Liver (tissue), 3 donors: ENCODE measurements at regions not wholly inside any gene's neighbourhood (a gene's known extent, or its start where the extent isn't known, plus 50 kb on each side); places are given as distances from the start of the nearest gene placed in this dataset.
"Not testable (repeated sequence)": the region's sequence is repeated elsewhere in the genome, so short reads cannot be mapped to it uniquely, and the experiment has no call there.

Experiments
- EGR1 ChIP-seq, 2 donors: IDR thresholded peaks; 2 replicates each; pipeline ENCODE4 v1.6.1; 2016 to 2018; ENCODE audit warnings: antibody characterized with exemption in 2 of 2, low read depth in 2 of 2
- FOXA1 ChIP-seq: IDR thresholded peaks from 2 replicates; pipeline ENCODE4 v1.6.1; 2016; ENCODE audit warnings: antibody characterized with exemption
- GABPA ChIP-seq, 2 donors: IDR thresholded peaks in 1 of 2; conservative IDR thresholded peaks in 1 of 2; 2 replicates each; pipeline ENCODE4 v1.6.1; 2016; ENCODE audit warnings: antibody characterized with exemption in 2 of 2, mild to moderate bottlenecking in 1 of 2, moderate library complexity in 1 of 2
- HNF4A ChIP-seq, 2 donors: conservative IDR thresholded peaks; 2 replicates each; pipeline ENCODE4 v1.6.1; 2016; ENCODE audit warnings: antibody characterized with exemption in 2 of 2, mild to moderate bottlenecking in 2 of 2
- JUND ChIP-seq, 2 donors: IDR thresholded peaks; 2 replicates each; pipeline ENCODE4 v1.6.1; 2016; ENCODE audit warnings: antibody characterized with exemption in 2 of 2
- RAD21 ChIP-seq, 2 donors: IDR thresholded peaks; 2 replicates each; pipeline ENCODE4 v1.6.1; 2016; ENCODE audit warnings: antibody characterized with exemption in 2 of 2, mild to moderate bottlenecking in 2 of 2
- REST ChIP-seq: IDR thresholded peaks from 2 replicates; pipeline ENCODE4 v1.6.1; 2016; ENCODE audit warnings: antibody characterized with exemption, mild to moderate bottlenecking
- RXRA ChIP-seq, 2 donors: IDR thresholded peaks; 2 replicates each; pipeline ENCODE4 v1.6.1; 2017 to 2018; ENCODE audit warnings: antibody characterized with exemption in 2 of 2, mild to moderate bottlenecking in 1 of 2
- SP1 ChIP-seq: IDR thresholded peaks from 2 replicates; pipeline ENCODE4 v1.6.1; 2018; ENCODE audit warnings: antibody characterized with exemption, mild to moderate bottlenecking
- TAF1 ChIP-seq: conservative IDR thresholded peaks from 2 replicates; pipeline ENCODE4 v1.6.1; 2016; ENCODE audit warnings: antibody characterized with exemption, mild to moderate bottlenecking
- YY1 ChIP-seq: IDR thresholded peaks from 2 replicates; pipeline ENCODE4 v1.6.1; 2016; ENCODE audit warnings: antibody characterized with exemption, mild to moderate bottlenecking
- TF ChIP-seq, protein P1 (sequence below): fragments of 150-350 bp; IDR thresholded peaks from 2 replicates; pipeline ENCODE4 v1.5.1; 2017; ENCODE audit warnings: improper control_type of control experiment, low read depth, low read length; ENCODE audit not compliant: missing input control
- TF ChIP-seq, protein P2 (sequence below): IDR thresholded peaks from 2 replicates; pipeline ENCODE4 v1.6.1; 2016; ENCODE audit warnings: antibody characterized with exemption
- TF ChIP-seq, protein P3 (sequence below): IDR thresholded peaks from 2 replicates; pipeline ENCODE4 v1.6.1; 2016; ENCODE audit warnings: antibody characterized with exemption
- donor health status: healthy.
- donor health status: healthy.

DNA sequence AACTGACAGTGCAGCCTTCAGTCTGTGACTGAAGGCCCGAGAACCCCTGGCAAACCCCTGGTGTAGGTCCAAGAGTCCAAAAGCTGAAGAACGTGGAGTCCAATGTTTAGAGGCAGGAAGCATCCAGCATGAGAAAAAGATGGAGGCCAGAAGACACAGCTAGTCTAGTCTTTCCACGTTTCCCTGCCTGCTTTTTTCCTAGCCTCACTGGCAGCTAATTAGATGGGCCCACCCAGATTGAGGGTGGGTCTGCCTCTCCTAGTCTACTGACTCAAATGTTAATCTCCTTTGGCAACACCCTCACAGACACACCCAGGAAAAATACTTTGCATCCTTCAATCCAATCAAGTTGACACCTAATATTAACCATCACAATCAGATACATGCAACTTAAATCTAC lies 87.8 kb downstream of the TENT5D start:
- TF ChIP-seq, protein P1, sequence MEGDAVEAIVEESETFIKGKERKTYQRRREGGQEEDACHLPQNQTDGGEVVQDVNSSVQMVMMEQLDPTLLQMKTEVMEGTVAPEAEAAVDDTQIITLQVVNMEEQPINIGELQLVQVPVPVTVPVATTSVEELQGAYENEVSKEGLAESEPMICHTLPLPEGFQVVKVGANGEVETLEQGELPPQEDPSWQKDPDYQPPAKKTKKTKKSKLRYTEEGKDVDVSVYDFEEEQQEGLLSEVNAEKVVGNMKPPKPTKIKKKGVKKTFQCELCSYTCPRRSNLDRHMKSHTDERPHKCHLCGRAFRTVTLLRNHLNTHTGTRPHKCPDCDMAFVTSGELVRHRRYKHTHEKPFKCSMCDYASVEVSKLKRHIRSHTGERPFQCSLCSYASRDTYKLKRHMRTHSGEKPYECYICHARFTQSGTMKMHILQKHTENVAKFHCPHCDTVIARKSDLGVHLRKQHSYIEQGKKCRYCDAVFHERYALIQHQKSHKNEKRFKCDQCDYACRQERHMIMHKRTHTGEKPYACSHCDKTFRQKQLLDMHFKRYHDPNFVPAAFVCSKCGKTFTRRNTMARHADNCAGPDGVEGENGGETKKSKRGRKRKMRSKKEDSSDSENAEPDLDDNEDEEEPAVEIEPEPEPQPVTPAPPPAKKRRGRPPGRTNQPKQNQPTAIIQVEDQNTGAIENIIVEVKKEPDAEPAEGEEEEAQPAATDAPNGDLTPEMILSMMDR = not testable (repeated sequence)
- not testable (repeated sequence) for TF ChIP-seq REST; TAF1; RAD21 (IDR thresholded peaks at IDR 0.05); EGR1 (IDR thresholded peaks at IDR 0.05; ENCODE audit: low read depth in 2 of 2); GABPA (IDR thresholded peaks at IDR 0.05 in 1 of 2, conservative IDR thresholded peaks at IDR 0.05 in 1 of 2); YY1; SP1; FOXA1; JUND (IDR thresholded peaks at IDR 0.05); HNF4A (conservative IDR thresholded peaks at IDR 0.05); RXRA (IDR thresholded peaks at IDR 0.05)
- TF ChIP-seq, protein P2, sequence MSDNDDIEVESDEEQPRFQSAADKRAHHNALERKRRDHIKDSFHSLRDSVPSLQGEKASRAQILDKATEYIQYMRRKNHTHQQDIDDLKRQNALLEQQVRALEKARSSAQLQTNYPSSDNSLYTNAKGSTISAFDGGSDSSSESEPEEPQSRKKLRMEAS = not testable (repeated sequence)
- TF ChIP-seq, protein P3, sequence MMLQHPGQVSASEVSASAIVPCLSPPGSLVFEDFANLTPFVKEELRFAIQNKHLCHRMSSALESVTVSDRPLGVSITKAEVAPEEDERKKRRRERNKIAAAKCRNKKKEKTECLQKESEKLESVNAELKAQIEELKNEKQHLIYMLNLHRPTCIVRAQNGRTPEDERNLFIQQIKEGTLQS = not testable (repeated sequence)
